ENCODE measurements at regions not wholly inside any gene's neighbourhood (a gene's known extent, or its start where the extent isn't known, plus 50 kb on each side); places are given as distances from the start of the nearest gene placed in this dataset.
A peak's percentile ranks its signal among the peaks of the same experiment; 100 is the strongest.

GRCh38 chr2:136443661-136444060, 321.7 kb upstream of the THSD7B start:
- Histone ChIP-seq H3K4me3 (no peak overlapping the region), H3K9me3 (no peaks in the 10 kb centered on the region), H3K27ac (no peak overlapping the region), H3K9ac (no peak overlapping the region), H3K4me1 (peaks cover 8% of the 10 kb centered on the region), H3K27me3 (no peaks in the 10 kb centered on the region), H3K4me2 (no peak overlapping the region), H4K20me1 (no peaks in the 10 kb centered on the region), H3K36me3 (no peaks in the 10 kb centered on the region)
- no peak for TF ChIP-seq Cebpa-rat (IDR thresholded peaks at IDR 0.05)

GRCh38 chr2:136441979-136442714, 323.2 kb upstream of the THSD7B start:
- Histone ChIP-seq H3K4me3 (no peak overlapping the region), H3K4me2 (no peak overlapping the region), H3K27ac (no peak overlapping the region), H3K27me3 (no peaks in the 10 kb centered on the region), H3K9me3 (no peaks in the 10 kb centered on the region), H3K4me1 (no peaks in the 10 kb centered on the region), H3K9ac (no peak overlapping the region), H4K20me1 (no peaks in the 10 kb centered on the region), H3K36me3 (no peaks in the 10 kb centered on the region)
- TF ChIP-seq Cebpa-rat (IDR thresholded peaks at IDR 0.05) = no peak

GRCh38 chr2:136439064-136439676, 321.2 kb upstream of the CXCR4 start:
- H3K4me1 ChIP-seq = no peaks in the 10 kb centered on the region
- H3K4me3 ChIP-seq = no peak overlapping the region
- no peak overlapping the region for H3K9ac ChIP-seq
- no peaks in the 10 kb centered on the region for H3K9me3 ChIP-seq
- no peak for TF ChIP-seq Cebpa-rat (IDR thresholded peaks at IDR 0.05)
- no peak overlapping the region for H3K27ac ChIP-seq
- no peak overlapping the region for H3K4me2 ChIP-seq
- no peaks in the 10 kb centered on the region for H3K27me3 ChIP-seq
- no peaks in the 10 kb centered on the region for H4K20me1 ChIP-seq
- H3K36me3 ChIP-seq = no peaks in the 10 kb centered on the region

GRCh38 chr2:136437461-136437860, 319.5 kb upstream of the CXCR4 start:
- Histone ChIP-seq H3K4me1 (no peaks in the 10 kb centered on the region), H3K27ac (no peak overlapping the region), H3K36me3 (no peaks in the 10 kb centered on the region), H3K9me3 (no peaks in the 10 kb centered on the region), H3K9ac (no peak overlapping the region), H3K27me3 (no peaks in the 10 kb centered on the region), H3K4me2 (no peak overlapping the region), H4K20me1 (no peaks in the 10 kb centered on the region), H3K4me3 (no peak overlapping the region)
- TF ChIP-seq Cebpa-rat (IDR thresholded peaks at IDR 0.05) = no peak

GRCh38 chr2:136436936-136437335, 319.0 kb upstream of the CXCR4 start:
- Histone ChIP-seq H3K9ac (no peak overlapping the region), H4K20me1 (no peaks in the 10 kb centered on the region), H3K4me3 (no peak overlapping the region), H3K4me1 (no peaks in the 10 kb centered on the region), H3K36me3 (no peaks in the 10 kb centered on the region), H3K9me3 (no peaks in the 10 kb centered on the region), H3K27me3 (no peaks in the 10 kb centered on the region), H3K27ac (no peak overlapping the region), H3K4me2 (no peak overlapping the region)
- TF ChIP-seq Cebpa-rat (IDR thresholded peaks at IDR 0.05) = no peak

GRCh38 chr2:136434251-136434715, 316.3 kb upstream of the CXCR4 start:
- Histone ChIP-seq H3K4me3 (no peak overlapping the region), H3K4me2 (no peak overlapping the region), H4K20me1 (no peaks in the 10 kb centered on the region), H3K27ac (no peak overlapping the region), H3K27me3 (no peaks in the 10 kb centered on the region), H3K4me1 (no peaks in the 10 kb centered on the region), H3K9ac (no peak overlapping the region), H3K36me3 (no peaks in the 10 kb centered on the region), H3K9me3 (no peaks in the 10 kb centered on the region)
- no peak for TF ChIP-seq Cebpa-rat (IDR thresholded peaks at IDR 0.05)

- TF ChIP-seq Cebpa-rat (IDR thresholded peaks at IDR 0.05) = no peak
- Histone ChIP-seq H3K4me2 (no peak overlapping the region), H3K36me3 (no peaks in the 10 kb centered on the region), H3K27ac (no peak overlapping the region), H3K4me1 (no peaks in the 10 kb centered on the region), H4K20me1 (no peaks in the 10 kb centered on the region), H3K27me3 (no peaks in the 10 kb centered on the region), H3K9ac (no peak overlapping the region), H3K4me3 (no peak overlapping the region), H3K9me3 (no peaks in the 10 kb centered on the region)
Observed at GRCh38 chr2:136433261-136433660, 315.3 kb upstream of the CXCR4 start.

- Histone ChIP-seq H3K27ac (no peak overlapping the region), H4K20me1 (no peaks in the 10 kb centered on the region), H3K9ac (no peak overlapping the region), H3K4me3 (peak overlapping the region; percentile 65; the same call in 1 of the 2 replicates), H3K4me1 (peaks cover 4% of the 10 kb centered on the region; the same call in 1 of the 2 replicates), H3K9me3 (no peaks in the 10 kb centered on the region; the same call in 1 of the 2 replicates), H3K36me3 (no peaks in the 10 kb centered on the region), H3K27me3 (0 out of 2 replicates have a peak, but pooled peaks cover 4% of the 10 kb centered on the region), H3K4me2 (peak overlapping the region; percentile 77)
- no peak for TF ChIP-seq Cebpa-rat (IDR thresholded peaks at IDR 0.05)
Observed at GRCh38 chr2:136424112-136424511, 306.2 kb upstream of the CXCR4 start.

- peak overlapping the region; percentile 65 for H3K4me3 ChIP-seq
- H3K9ac ChIP-seq = peak overlapping the region; percentile 65
- no peak overlapping the region for H3K27ac ChIP-seq
- H3K4me1 ChIP-seq = peaks cover 4% of the 10 kb centered on the region; the same call in 1 of the 2 replicates
- no peaks in the 10 kb centered on the region for H3K36me3 ChIP-seq
- H3K9me3 ChIP-seq = no peaks in the 10 kb centered on the region; the same call in 1 of the 2 replicates
- 0 out of 2 replicates have a peak, but pooled peaks cover 4% of the 10 kb centered on the region for H3K27me3 ChIP-seq
- TF ChIP-seq Cebpa-rat (IDR thresholded peaks at IDR 0.05) = no peak
- H4K20me1 ChIP-seq = no peaks in the 10 kb centered on the region
- peak overlapping the region; percentile 77 for H3K4me2 ChIP-seq
Observed at GRCh38 chr2:136423516-136423996, 305.6 kb upstream of the CXCR4 start.

GRCh38 chr2:136422512-136422911, 304.6 kb upstream of the CXCR4 start:
- Histone ChIP-seq H3K4me2 (no peak overlapping the region), H3K36me3 (no peaks in the 10 kb centered on the region), H3K27me3 (0 out of 2 replicates have a peak, but pooled peaks cover 4% of the 10 kb centered on the region)

More at GRCh38 chr2:136422512-136422911, 304.6 kb upstream of the CXCR4 start:
- no peak for TF ChIP-seq Cebpa-rat (IDR thresholded peaks at IDR 0.05)
- Histone ChIP-seq H3K27ac (no peak overlapping the region), H4K20me1 (no peaks in the 10 kb centered on the region), H3K9me3 (no peaks in the 10 kb centered on the region), H3K4me3 (no peak overlapping the region), H3K4me1 (peaks cover 4% of the 10 kb centered on the region; the same call in 1 of the 2 replicates), H3K9ac (no peak overlapping the region)
